Embryonic facial prominence (tissue), 1 donor: ENCODE measurements at regions not wholly inside any gene's neighbourhood (a gene's known extent, or its start where the extent isn't known, plus 50 kb on each side); places are given as distances from the start of the nearest gene placed in this dataset.

Experiments used
- DNase-seq: peaks from one replicate; pipeline ENCODE4 v3.0.0-alpha.2; 2016; ENCODE audit errors: extremely low spot score

- DNase-seq = no peak
Observed at GRCh38 chr3:159817126-159817525, 171.5 kb upstream of the IL12A start.

- no peak for DNase-seq
Observed at GRCh38 chr3:159817571-159817970, 171.1 kb upstream of the IL12A start.

GRCh38 chr3:159818399-159818798 is 170.2 kb upstream of the IL12A start:
- DNase-seq = no peak

- DNase-seq = no peak
Observed at GRCh38 chr3:159818997-159819500, 169.6 kb upstream of the IL12A start.

GRCh38 chr3:159819676-159820075 is 169.0 kb upstream of the IL12A start:
- no peak for DNase-seq

GRCh38 chr3:159821110-159821509 is 167.5 kb upstream of the IL12A start:
- no peak for DNase-seq

- DNase-seq = no peak
Observed at GRCh38 chr3:159821736-159822135, 166.9 kb upstream of the IL12A start.

- DNase-seq = no peak
Observed at GRCh38 chr3:159823780-159824179, 164.9 kb upstream of the IL12A start.

GRCh38 chr3:159824333-159824732 is 164.3 kb upstream of the IL12A start:
- DNase-seq = no peak

- no peak for DNase-seq
Observed at GRCh38 chr3:159825216-159825854, 163.3 kb upstream of the IL12A start.

GRCh38 chr3:159828542-159828943 is 160.1 kb upstream of the IL12A start:
- peak; percentile 70 for DNase-seq

GRCh38 chr3:159829056-159829455 is 159.6 kb upstream of the IL12A start:
- DNase-seq = no peak

- DNase-seq = no peak
Observed at GRCh38 chr3:159829539-159830227, 159.0 kb upstream of the IL12A start.

GRCh38 chr3:159830523-159831154 is 158.0 kb upstream of the IL12A start:
- DNase-seq = no peak

GRCh38 chr3:159831466-159831865 is 157.2 kb upstream of the IL12A start:
- DNase-seq = no peak

GRCh38 chr3:159832024-159832423 is 156.6 kb upstream of the IL12A start:
- DNase-seq = no peak

GRCh38 chr3:159835126-159835525 is 153.5 kb upstream of the IL12A start:
- no peak for DNase-seq

GRCh38 chr3:159837725-159838124 is 150.9 kb upstream of the IL12A start:
- no peak for DNase-seq

- no peak for DNase-seq
Observed at GRCh38 chr3:159838938-159839337, 149.7 kb upstream of the IL12A start.

- no peak for DNase-seq
Observed at GRCh38 chr3:159839561-159840379, 148.9 kb upstream of the IL12A start, which contains the start of gene SCHIP1. Gene SCHIP1 (plus strand): TSS chr3:159839861.

- DNase-seq = no peak
Observed at GRCh38 chr3:159840703-159841299, 147.8 kb upstream of the IL12A start.

- DNase-seq = no peak
Observed at GRCh38 chr3:159841766-159842165, 146.9 kb upstream of the IL12A start.
